ENCODE measurements at regions not wholly inside any gene's neighbourhood (a gene's known extent, or its start where the extent isn't known, plus 50 kb on each side); places are given as distances from the start of the nearest gene placed in this dataset.
"Not testable (repeated sequence)": the region's sequence is repeated elsewhere in the genome, so short reads cannot be mapped to it uniquely, and the experiment has no call there.

DNA sequence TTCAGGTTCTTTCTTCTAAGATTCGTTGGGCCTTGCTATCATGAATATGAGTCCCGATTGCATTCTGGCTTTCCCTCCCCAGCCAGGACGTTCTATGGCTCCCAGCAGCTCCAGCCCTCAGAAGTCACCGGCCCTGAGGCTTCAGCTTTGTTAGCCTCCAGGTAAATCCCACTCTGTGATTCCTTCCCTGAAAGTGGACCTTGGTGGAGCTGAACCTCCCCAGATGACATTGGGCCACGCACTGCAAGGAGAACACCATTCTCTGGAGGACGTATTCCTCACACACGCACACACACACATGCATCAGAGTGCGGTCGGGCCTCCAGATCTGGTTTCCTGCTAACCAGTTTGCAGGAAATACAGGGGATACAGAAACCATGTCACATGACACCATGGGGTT lies 487.3 kb upstream of the CDH4 start:
- Mint-ChIP-seq H3K27ac (no peak overlapping the region), H3K4me1 (no peaks in the 10 kb centered on the region), H3K4me3 (no peak overlapping the region), H3K9me3 (no peaks in the 10 kb centered on the region), H3K27me3 (peaks cover 1% of the 10 kb centered on the region), H3K36me3 (no peaks in the 10 kb centered on the region)

DNA sequence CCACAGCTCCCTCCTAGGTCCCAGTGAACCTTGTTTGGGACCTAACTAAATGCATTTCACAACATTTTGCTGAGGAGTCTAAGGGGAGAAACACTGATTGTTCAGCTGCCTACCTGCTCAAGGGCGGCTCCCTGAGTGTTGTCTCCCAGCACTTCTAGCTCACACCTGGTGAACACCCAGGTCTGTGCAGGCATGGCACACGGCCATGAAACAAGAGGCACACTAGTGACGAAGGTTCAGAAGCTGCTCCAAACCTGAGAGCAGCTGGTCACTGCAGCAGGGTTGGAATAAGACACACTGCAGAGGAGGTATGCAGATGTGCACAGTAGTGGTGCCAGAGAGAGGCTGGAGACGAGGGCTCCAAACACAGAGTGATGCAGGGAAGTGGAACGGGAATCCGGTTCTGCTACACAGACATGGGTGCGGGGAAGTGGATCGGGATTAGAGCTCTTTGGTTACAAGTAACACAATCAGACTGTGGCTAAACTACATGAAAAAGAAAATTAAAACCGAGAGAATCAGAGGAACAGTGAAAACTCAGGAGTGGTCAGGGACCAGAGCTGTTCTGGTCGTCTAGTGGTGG lies 486.1 kb upstream of the CDH4 start:
- Mint-ChIP-seq H3K4me1 (no peaks in the 10 kb centered on the region), H3K27me3 (peaks cover 1% of the 10 kb centered on the region)

DNA sequence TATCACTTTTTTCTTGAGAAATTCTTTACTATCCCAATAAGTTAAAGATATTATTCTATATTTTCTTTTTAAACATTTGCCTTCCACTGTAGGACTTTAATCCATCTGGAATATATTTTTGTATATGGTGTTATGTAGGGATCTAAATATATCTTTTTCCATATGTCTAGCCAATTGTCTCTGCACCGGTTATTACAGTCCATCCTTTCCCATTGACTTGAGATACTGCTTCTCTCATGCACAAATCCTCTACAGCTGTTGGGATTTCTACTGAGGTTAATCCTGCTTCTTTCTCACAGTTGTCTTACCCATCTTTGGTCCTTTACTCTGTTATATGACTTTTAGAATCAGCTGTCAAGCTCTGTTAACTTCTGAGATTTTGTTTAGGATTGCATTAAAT lies 483.8 kb upstream of the CDH4 start:
- H3K4me3 Mint-ChIP-seq, result no peak overlapping the region
- H3K27me3 Mint-ChIP-seq, result no peaks in the 10 kb centered on the region
- H3K36me3 Mint-ChIP-seq, result no peaks in the 10 kb centered on the region
- no peak overlapping the region for H3K27ac Mint-ChIP-seq
- no peaks in the 10 kb centered on the region for H3K4me1 Mint-ChIP-seq
- no peaks in the 10 kb centered on the region for H3K9me3 Mint-ChIP-seq

More for the DNA sequence above, 486.1 kb upstream of the CDH4 start:
- Mint-ChIP-seq H3K9me3 (no peaks in the 10 kb centered on the region), H3K36me3 (no peaks in the 10 kb centered on the region), H3K4me3 (no peak overlapping the region), H3K27ac (no peak overlapping the region)

DNA sequence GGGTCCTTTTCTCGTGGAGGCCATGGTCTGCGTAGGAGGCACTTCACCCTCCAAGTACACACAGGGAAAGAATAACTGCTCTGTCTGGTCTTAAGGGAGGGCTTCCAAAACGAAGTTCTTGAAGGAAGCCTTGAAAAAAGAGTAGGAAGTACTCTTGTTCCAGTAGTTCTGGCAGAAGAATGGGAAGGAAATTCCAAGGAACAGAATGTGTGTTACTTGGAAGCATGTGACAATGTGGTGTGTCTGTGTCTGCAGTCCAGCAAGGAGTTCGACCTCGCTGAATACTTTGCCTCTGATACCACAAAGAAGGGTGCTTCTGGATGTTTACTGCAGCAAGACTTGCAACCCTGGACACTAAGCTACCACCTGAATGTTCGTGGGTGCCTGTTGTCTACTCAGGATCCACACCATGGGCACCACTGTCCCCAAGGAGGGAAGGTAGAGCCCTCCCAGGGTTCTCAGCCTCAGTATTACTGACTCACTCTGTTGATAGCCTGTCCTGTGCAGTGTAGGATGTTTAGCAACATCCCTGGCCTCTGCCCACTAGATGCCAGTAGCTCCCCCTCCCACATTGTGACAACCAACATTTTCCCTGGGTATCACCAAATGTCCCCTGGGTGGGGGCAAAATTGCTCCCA lies 471.6 kb upstream of the CDH4 start:
- H3K4me1 Mint-ChIP-seq, result no peaks in the 10 kb centered on the region
- H3K27ac Mint-ChIP-seq, result no peak overlapping the region
- no peak overlapping the region for H3K4me3 Mint-ChIP-seq
- H3K27me3 Mint-ChIP-seq, result no peaks in the 10 kb centered on the region
- no peaks in the 10 kb centered on the region for H3K9me3 Mint-ChIP-seq
- H3K36me3 Mint-ChIP-seq, result no peaks in the 10 kb centered on the region

DNA sequence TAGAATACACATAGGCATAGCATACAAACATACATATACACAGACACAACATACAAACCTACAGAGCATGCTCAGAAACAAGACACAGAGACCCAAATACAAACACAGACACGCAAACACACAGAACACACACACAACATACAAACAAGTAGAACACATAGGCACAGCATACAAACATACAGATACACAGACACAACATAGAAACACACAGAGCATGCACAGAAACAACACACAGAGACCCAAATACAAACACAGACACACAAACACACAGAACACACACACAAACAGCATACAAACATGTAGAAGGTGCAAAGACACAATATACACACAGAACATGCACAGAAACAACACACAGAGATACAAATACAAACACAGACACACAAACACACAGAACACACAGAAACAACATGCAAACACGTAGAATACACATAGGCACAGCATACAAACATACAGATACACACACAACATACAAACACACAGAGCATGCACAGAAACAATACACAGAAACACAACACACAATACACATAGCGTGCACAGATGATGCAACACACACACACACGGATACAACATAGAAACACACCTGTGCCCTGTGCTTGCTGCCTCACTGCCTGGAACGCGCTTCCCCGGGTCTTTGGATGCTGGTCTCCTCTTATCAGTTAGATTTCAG lies 469.0 kb upstream of the CDH4 start:
- H3K27ac Mint-ChIP-seq, result no peak overlapping the region
- H3K36me3 Mint-ChIP-seq, result no peaks in the 10 kb centered on the region
- no peaks in the 10 kb centered on the region for H3K4me1 Mint-ChIP-seq
- H3K4me3 Mint-ChIP-seq, result no peak overlapping the region
- no peaks in the 10 kb centered on the region for H3K27me3 Mint-ChIP-seq
- no peaks in the 10 kb centered on the region for H3K9me3 Mint-ChIP-seq

DNA sequence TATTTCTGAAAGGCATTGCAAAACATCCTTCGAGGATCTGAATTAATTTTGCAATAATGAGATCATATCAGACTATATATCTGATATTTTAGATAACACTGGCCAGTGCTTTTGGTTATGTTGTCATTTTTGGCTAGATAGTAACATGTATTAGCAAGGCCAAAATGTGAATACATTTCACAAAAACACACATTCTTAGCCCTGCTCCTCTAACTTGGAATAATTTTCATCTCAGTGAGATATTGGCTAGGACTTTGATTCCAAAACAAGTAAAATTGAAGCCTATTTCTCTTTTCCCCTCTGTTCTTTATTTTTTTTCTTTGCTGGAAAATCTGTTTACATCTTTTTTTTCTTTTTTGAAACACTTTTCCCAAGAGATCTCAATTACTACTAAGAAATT lies 466.8 kb upstream of the CDH4 start:
- Mint-ChIP-seq H3K9me3 (no peaks in the 10 kb centered on the region), H3K4me3 (no peak overlapping the region), H3K36me3 (no peaks in the 10 kb centered on the region), H3K4me1 (no peaks in the 10 kb centered on the region), H3K27me3 (no peaks in the 10 kb centered on the region), H3K27ac (no peak overlapping the region)

DNA sequence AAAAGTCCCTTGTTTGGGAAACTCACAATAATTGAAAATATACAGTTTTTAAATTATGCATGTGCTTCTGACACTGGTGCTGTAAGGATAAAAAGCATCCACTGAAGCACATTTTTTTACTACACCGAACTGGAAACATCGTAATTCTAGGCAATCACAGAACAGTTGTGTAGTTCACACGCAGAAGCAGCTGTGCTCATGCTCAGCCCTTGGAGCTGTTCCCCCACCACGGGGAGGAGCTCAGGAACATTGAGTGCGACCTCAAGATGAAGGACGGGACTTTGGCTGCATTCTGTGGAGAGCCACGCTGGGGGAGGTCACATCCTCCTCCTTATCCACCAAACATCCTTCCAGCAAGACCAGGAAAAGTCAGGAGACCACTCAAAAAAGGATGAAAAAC lies 466.3 kb upstream of the CDH4 start:
- Mint-ChIP-seq H3K9me3 (no peaks in the 10 kb centered on the region), H3K27me3 (no peaks in the 10 kb centered on the region), H3K36me3 (no peaks in the 10 kb centered on the region), H3K4me1 (no peaks in the 10 kb centered on the region), H3K4me3 (no peak overlapping the region), H3K27ac (no peak overlapping the region)

DNA sequence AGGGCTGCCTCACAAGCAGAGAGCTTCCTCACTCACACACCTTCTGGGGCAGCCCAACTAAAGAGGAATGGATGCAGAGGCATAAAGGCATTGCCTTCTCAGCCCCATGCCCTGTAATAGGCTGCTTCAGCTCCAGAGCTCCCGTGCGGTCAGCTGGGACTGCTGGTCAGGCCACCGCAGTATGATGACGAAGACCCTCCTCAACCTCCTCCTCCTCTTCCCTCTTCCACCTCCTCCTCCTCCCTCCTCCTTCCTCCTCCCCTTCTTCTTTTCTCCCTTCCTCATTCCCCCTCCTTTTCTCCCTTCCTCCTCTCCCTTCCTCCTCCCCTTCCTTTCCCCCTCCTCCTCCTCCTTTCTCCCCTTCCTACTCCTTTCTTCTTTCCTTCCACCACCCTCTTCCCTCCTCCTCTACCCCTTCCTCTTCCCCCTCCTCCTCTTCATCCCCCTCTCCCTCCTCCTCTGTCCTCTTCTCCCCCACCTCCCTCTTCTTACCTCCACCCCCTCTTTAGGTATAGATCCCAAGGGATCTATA lies 465.3 kb upstream of the CDH4 start:
- Mint-ChIP-seq H3K27me3 (no peaks in the 10 kb centered on the region), H3K36me3 (no peaks in the 10 kb centered on the region), H3K27ac (no peak overlapping the region), H3K4me1 (no peaks in the 10 kb centered on the region), H3K9me3 (no peaks in the 10 kb centered on the region), H3K4me3 (no peak overlapping the region)

DNA sequence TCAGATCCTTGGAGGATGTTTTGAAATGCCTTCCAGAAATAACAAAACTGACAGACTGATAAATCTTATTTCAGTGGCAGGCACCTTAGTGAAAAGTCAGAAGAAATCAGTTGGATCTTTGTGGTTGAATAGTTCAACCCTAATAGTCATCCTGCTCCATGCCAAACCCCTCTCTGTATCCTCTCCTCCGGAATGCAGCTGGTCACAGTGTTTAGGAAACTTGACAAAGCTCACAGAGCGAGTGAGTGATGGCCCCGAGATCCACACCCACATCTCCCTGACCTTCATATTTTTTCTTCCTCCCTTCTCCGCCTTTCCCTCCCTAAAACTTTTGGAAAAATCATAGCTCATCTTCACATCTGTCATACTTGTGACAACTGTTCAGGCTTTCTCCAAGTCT lies 464.8 kb upstream of the CDH4 start:
- Mint-ChIP-seq H3K9me3 (no peaks in the 10 kb centered on the region), H3K36me3 (no peaks in the 10 kb centered on the region), H3K4me1 (no peaks in the 10 kb centered on the region), H3K27me3 (no peaks in the 10 kb centered on the region), H3K4me3 (no peak overlapping the region), H3K27ac (no peak overlapping the region)

DNA sequence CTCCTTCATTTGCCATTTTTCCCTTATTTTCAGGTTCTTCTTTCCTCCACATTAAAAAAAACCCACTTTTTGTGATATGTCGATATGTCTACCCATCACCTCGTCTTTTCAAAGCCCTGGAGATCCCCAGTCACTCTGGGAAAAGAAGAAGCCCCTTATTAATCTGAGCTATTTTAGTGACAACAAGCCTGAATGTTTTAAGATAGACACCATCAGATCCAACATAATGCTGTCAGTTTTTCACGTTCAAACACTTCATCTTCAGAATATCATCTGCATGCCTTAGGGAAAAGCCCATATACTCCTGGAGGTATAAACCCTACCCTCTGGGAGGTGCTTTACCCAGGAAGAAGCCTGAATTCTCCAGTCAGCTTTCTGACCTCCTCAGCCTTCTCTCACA lies 464.0 kb upstream of the CDH4 start:
- Mint-ChIP-seq H3K4me1 (no peaks in the 10 kb centered on the region), H3K27me3 (peaks cover 2% of the 10 kb centered on the region), H3K36me3 (no peaks in the 10 kb centered on the region), H3K4me3 (no peak overlapping the region), H3K27ac (no peak overlapping the region), H3K9me3 (no peaks in the 10 kb centered on the region)

DNA sequence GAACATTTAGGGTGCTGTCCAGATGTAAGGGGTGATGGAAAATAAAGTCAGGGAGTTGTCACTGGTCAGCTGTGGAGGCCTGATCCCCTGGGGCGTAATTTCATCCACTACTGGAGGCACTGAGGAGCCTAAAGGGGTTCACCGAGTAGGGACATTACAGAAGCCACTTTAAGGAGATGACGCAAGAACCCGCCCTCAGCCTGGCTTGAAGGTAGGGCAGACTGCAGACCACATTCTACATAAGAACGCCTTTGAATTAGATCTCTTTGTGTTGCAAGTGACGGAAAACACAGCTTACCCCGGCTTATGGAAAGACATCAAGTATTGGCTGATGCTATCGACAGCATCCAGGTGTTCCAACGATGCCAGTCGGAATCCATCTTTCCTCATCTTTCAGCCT lies 462.7 kb upstream of the CDH4 start:
- H3K36me3 Mint-ChIP-seq, result no peaks in the 10 kb centered on the region
- H3K27me3 Mint-ChIP-seq, result peaks cover 2% of the 10 kb centered on the region
- no peaks in the 10 kb centered on the region for H3K9me3 Mint-ChIP-seq
- H3K4me1 Mint-ChIP-seq, result no peaks in the 10 kb centered on the region
- no peak overlapping the region for H3K27ac Mint-ChIP-seq
- H3K4me3 Mint-ChIP-seq, result no peak overlapping the region

DNA sequence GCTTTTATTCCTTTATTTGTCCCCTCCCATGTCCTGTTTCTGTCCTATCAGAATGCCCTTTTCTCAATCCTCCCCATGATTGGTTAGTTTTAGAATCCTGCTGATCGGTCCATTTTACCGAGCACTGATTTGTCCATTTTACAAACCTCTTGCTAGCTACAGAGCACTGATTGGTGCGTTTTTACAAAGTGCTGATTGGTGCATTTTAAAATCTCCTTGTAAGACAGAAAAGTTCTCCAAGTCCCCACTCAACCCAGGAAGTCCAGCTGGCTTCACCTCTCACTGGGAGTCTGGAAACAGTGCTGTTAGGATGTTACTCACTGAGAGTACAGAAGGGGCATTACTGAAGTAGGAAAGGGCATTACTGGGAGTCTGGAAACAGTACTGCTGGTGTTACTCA lies 461.7 kb upstream of the CDH4 start:
- H3K27ac Mint-ChIP-seq, H3K4me1 Mint-ChIP-seq, H3K36me3 Mint-ChIP-seq: not testable (repeated sequence)

DNA sequence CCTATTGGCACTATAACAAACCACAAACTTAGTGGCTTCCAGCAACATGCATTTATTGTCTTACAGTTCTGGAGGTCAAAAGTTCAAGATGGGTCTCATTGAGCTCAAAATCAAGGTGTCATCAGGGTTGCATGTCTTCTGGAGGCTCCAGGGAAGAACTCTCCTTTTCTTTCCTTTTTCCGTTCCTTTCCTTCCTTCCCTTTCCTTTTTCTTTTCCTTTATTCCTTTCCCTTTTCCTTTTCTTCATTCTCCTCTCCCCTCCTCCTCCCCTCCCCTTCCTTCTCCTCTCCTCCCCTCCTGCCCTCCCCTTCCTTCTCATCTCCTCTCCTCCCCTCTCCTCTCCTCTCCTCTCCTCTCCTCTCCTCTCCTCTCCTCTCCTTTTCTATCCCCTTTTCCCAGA lies 460.2 kb upstream of the CDH4 start:
- no peak overlapping the region for H3K27ac Mint-ChIP-seq
- no peaks in the 10 kb centered on the region for H3K36me3 Mint-ChIP-seq
- no peaks in the 10 kb centered on the region for H3K9me3 Mint-ChIP-seq
- H3K4me3 Mint-ChIP-seq, result no peak overlapping the region
- H3K27me3 Mint-ChIP-seq, result peaks cover 2% of the 10 kb centered on the region
- H3K4me1 Mint-ChIP-seq, result no peaks in the 10 kb centered on the region

More for the DNA sequence above, 461.7 kb upstream of the CDH4 start:
- H3K9me3 Mint-ChIP-seq, H3K4me3 Mint-ChIP-seq, H3K27me3 Mint-ChIP-seq: not testable (repeated sequence)

DNA sequence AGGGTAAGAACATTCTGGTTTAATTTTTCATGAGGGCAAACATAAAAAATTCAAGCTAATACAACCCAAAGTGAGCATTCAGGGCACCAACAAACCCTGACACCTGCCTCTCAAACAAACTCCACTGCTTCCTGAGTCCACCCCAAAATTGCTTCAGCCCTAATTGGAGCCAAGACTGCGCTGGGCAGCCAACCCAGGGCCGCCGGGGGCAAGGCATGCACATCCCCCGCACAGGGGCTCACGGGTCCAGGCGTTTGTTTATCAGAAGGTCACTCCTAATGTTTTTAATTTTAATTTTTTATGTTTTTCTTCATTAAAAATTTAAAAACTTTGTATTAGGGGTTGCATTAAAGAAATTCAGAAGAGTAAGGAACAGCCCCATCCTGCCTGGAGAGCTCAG lies 459.1 kb upstream of the CDH4 start:
- Mint-ChIP-seq H3K4me3 (no peak overlapping the region), H3K36me3 (no peaks in the 10 kb centered on the region), H3K9me3 (no peaks in the 10 kb centered on the region), H3K4me1 (no peaks in the 10 kb centered on the region), H3K27ac (no peak overlapping the region), H3K27me3 (peaks cover 2% of the 10 kb centered on the region)

DNA sequence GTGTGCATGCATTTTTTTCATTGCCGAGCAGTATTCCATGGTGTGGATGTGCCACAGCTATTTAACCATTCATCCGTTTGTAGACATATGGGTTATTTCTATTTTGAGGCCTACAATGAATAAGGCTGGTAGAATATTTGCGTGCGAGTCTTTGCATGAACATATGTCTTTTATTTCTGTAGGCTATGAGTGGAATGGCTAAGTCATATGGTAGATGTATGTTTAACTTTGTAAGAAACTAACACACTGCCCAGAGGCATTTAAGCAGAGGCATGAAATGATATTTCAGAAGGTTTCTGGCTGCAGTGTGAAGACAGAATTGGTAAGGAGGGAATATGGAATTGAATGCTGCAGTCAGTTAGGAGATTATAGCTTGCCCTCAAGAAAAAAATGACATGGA lies 457.4 kb upstream of the CDH4 start:
- H3K4me1 Mint-ChIP-seq, result no peaks in the 10 kb centered on the region
- H3K36me3 Mint-ChIP-seq, result no peaks in the 10 kb centered on the region
- no peak overlapping the region for H3K4me3 Mint-ChIP-seq
- H3K27me3 Mint-ChIP-seq, result peaks cover 2% of the 10 kb centered on the region
- H3K27ac Mint-ChIP-seq, result no peak overlapping the region
- no peaks in the 10 kb centered on the region for H3K9me3 Mint-ChIP-seq

DNA sequence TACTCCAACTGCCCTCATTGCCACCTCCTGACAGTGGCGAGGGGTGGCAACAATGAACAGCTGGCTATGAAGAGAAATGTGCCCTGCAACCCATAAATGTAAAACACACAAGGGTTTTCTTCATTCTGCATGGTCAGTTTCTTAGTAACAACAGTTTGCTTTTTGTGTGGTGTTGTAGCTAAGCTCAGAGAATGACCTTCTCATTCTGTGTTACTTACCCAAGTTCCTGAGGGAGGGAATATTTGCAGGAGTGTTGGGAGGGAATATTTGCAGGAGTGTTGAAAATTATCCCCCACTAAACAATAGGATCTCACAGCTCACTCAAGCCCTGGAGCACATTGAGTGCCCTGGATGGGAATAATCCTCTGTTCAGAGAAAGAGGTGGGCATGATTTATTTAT lies 456.4 kb upstream of the CDH4 start:
- Mint-ChIP-seq H3K9me3 (no peaks in the 10 kb centered on the region), H3K4me3 (no peak overlapping the region), H3K36me3 (no peaks in the 10 kb centered on the region), H3K27ac (no peak overlapping the region), H3K27me3 (peaks cover 2% of the 10 kb centered on the region), H3K4me1 (no peaks in the 10 kb centered on the region)
